NCI-H510A treated with DMSO at 0.1 percent for 48 hours (cell line): ENCODE measurements at regions not wholly inside any gene's neighbourhood (a gene's known extent, or its start where the extent isn't known, plus 50 kb on each side); places are given as distances from the start of the nearest gene placed in this dataset.

Experiments
- DNase-seq: peaks from one replicate; lab custom pipeline; 2025; lab: John Stamatoyannopoulos, UW

DNA sequence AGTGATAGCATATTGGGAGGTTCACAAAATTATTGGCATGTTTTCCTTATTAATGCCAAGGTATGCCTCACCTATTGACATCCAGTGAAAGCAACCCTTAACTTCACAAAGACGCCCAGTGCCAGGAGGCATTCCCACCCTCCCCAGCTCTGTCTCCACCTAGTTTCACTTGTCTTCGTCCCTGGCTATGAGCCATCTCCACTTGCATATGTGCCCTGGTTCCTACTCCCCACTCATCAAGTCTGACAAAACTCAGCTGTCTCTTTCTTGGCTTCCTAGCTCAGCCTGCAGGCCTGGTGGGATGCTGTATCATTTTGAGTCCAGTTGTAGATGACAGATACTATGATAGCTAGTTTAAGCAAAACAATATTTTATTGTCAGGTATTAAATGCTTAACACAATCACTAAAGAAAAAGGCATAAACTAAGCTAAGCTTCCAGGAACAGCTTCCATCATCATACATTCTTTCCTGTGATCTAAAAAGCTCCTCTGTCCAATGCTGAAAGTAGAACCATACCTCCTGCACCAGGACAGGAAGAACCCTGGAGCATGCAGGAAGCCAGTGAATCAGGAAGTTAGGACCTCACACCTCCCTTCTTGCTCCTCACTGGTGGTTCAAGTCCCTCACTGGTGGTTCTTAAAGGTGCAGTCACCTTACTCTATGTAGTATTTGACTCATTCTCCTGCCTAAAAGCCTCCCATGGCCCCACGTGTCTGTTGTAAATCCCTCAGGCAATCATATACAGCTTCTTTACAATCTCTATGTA lies 410.3 kb upstream of the RASGEF1B start:
- DNase-seq = no peak

DNA sequence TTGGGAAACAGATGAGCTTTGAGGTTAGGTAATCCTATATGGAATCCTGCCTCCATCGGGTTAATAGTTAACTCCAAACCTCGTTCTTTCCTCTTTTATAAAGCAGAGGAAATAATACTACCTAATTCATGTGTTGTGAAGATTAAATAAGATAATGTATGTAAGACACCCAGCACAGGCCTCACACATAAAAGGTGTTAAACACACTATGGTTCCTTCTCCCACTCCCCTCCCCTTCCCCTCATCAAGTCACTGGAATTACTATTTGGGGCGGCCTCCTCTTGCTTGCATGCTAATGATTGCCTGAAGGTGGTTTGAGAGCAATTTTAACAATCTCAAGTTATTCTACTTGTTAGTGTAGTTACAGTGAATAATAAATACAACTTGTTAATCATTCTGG lies 404.4 kb upstream of the RASGEF1B start:
- no peak for DNase-seq

DNA sequence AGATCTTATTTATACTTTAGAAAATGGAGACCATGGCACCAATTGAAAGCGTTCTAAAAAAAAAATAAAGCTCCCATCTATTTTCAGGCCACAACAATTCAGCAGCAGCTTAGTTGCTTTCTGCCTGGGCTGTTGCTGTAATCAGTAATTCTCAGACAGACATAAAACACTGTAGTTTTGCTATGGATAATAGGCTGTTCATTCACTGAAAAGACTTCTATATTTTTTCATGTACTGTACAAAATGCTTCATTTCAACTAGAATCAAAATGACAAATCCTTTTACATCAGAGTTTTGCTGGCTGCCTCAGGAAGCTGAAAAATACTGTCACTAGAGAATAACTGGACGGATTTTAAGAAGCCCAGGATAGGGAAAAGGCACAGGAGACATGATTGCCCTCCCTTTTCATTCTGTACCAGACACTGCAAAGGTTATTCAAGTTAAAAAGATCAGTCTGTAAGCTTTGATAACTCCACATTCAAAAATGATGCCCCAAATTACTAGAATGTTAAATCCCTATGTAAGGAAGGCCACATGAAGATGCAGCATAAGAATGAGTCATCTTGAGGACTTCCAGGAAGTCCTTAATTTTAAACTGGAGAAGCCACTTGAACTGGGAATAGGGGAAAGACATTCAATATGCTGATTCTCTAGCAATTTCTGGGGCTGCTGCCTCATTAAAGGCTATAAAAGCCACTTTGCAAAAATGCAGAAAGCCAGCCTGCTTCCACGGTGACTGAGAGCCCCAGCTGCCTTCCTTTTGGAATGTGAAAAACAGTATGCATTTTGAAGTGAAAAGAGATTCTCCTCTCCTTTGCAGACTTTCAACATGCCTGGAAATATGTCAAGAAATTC lies 403.2 kb upstream of the RASGEF1B start:
- no peak for DNase-seq

DNA sequence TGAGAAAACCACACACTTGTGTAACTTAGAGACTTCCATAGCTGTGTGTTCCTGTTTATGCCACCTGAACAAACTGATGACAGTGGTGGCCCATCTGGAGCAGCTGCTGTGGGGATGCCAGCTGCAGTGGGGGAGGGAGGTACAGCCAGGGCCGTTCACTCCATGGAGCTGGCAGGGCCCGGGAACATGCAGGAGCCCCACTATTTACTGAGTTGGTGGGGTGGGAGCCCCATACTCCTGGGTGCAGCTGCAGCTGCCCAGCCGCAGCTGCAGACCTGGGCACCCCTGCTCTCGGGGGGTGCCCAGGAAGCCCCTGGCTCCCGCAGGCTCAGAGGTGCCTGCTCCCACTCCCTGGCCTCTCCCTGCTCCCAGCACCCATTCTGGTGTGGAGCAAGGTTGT lies 398.6 kb upstream of the RASGEF1B start:
- DNase-seq = no peak

DNA sequence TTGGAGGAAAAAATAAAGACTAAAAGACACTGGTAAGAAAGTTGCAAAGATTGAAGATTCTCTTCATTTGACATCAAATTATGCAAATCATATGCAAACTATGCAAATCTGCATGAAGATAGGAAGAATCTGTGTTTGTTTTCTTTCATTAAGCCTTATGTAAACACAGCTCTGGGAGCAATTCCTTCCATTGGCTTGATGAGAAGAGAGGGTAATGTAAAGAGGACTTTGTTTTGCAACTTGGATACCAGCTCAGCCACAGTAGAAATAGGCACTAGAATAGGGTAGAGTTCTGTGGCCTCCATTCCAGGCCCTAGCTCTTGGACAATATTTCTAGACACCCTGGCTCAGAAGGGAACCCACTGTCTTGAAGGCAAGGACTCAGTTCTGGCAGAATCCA lies 388.4 kb upstream of the RASGEF1B start:
- no peak for DNase-seq

DNA sequence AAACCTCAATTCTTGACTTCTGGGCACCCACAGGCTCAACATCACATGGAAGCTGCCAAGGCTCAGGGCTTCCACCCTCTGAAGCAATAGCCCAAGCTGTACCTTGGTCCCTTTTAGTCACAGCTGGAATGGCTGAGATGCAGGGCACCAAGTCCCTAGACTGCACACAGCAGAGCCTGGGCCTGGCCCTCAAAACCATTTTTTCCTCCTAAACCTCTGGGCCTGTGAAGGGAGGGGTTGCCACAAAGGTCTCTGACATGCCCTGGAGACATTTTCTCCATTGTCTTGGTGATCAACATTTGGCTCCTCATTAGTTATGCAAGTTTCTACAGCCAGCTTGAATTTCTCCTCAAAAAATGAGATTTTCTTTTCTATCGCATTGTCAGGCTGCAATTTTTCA lies 382.7 kb upstream of the RASGEF1B start:
- no peak for DNase-seq

DNA sequence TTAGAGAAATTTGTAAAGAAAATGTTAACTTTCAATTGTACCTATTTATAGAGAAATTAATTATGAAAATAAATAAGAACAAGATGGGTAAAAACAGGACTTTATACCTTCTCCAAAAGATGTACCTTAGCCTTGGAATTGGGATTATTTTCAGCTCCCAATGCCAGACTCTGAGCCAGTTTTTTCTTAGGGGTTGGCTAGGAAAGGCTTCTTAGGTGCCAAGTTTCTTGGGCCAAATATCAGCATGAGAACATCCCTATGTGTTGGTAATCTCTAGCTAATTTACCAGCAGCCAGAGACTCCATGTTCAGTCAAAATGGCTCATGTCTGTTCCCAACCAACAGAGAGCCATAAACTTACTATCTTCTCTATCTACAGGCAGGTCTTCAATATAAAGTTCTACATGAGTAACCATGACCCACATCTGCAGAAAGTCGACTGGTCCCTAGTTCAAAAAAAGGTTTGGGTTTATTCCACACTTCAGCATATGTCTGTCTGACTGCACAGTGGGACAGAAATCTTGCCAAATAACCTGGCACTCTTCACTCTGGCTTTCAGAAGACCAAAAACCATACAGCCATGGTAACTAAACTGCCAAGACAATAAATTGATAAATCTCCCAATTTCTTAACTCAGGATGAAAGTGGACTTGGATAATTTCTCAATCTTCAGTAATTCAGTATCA lies 380.5 kb upstream of the RASGEF1B start:
- no peak for DNase-seq

DNA sequence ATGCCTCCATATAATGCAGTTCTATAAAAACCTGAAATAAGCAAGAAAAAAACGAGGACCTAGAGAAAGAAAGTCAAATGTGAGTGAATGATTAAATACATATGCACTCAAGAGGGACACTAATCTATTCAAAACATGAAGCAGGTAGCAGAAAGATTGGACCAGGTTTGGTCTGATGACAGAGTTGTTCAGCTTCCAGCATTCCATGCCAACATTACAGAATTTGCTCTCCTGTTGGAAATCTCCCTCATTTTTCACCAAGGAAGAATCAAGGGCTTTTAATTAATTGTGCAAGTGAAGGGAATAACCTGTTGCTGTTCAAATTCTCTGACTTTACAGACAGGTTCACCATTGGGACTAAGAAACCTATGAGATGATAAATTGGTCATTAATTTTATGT lies 379.0 kb upstream of the RASGEF1B start:
- DNase-seq = no peak

DNA sequence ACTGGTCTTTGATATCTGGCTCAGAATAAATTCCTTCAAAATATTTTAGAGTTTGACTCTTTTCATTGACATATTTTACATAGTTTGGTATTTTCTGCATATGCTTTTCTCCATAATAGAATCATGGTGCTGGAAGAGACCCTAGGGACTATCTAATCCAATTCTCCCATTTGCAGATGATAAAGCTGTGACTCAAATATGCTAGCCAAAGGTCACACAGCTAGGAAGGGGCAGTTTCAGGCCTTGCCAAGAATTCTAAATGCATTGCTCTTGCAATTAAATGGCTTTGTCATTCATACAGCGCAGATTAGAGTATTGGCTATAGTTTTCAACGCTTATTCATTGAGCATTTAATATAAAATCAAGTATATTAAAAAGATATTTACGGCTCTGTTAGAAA lies 374.1 kb upstream of the RASGEF1B start:
- DNase-seq = no peak

DNA sequence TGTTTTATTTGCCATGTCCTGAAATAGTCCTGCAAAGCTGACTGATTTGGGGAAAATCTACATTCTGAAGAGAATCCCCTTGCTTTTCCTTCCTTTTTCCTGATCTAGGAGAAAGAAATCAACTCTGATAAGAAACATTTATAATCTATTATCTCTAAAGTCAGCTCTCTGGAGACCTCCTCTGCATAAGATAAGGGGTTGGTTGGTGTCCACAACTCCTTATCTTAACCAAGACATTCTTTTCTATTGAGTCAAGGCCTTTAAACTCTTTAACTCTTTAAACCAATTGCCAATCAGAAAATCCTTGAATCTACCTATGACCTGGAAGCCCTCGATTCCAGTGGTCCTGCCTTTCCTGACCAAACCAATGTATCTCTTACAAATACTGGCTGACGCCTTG lies 373.6 kb upstream of the RASGEF1B start:
- no peak for DNase-seq

DNA sequence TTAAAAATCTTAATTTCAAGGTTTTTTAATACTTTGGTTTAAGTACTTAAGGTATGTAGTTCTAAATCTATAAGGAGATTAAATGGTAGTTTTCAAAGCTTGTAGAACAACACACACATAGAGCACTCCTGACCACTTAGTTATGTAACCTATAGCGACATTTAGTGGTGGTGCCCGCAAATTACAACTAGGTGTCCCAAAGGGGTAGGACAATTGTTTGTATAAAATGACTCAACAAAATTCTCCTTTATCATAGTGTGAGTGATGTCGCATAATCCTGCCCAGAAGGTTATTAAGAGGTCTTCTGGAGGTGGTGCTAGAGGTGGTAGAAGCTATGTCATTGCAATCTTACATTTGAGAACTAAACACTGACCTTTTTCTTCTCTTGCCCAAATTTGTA lies 373.0 kb upstream of the RASGEF1B start:
- peak; percentile 76 for DNase-seq

DNA sequence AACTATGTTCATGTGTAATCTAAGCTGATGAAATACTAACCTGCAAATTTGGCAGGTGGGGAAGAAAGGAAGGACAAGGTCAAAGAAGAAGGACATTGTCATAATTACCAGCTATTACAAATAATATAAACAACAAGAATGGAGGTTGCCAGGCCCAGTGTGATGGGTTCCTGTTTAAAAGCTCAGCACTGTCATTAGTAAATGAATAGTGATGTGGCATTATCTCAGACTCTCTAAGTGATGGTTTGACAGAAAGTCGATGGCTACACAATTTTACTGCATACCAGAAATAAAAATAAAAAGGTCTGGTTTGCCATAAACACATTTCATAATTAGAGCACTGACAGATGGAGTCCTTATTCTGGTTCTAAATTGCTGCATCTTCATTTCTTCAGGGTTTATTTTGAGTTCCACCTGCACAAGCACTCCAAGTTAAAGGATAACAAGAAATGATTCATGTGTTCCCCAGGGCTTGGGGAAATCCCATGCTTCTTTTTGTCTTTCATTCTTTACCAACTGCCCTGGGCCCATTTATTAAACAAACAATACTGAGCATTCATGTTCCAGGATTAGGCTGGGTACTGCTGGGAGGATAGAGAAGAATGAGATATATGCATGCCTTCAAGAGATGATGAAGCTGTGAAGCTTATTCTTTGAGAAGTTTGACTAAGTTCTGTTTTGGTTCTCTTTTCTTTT lies 367.8 kb upstream of the RASGEF1B start:
- no peak for DNase-seq

DNA sequence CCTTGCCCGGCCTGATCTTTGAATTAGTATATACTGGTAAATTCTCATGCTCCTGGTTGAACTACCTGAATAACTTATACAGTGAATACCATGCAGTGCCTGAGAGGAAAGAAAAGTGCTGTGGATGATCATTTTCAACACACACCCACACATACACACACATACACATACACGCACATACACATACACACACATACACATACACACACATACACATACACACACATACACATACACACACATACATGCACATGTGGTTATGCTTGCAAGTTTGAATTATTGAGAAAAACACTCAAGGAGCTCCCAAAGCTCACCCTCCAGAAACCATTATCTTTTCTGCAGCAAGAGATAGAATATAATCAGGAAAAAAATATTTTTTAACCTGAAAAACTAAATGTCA lies 366.9 kb upstream of the RASGEF1B start:
- no peak for DNase-seq

DNA sequence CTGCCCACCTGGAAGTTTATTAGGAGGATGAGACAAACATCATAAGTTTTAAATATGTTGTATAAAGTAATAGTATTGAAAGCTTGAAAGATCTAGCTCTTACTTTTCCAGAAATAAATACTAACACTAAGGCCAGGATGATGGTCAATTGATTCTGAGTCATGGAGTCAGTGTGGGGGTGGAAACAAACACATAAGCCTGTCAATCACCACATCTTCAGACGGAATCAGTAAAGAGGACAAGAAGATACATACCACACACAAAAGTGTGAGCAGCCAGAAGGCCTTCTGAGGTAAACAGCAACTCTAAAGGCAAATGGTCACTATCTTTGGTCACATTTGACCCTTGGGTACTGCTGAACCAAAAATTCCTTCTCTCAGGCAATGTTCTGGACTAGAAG lies 365.0 kb upstream of the RASGEF1B start:
- no peak for DNase-seq

DNA sequence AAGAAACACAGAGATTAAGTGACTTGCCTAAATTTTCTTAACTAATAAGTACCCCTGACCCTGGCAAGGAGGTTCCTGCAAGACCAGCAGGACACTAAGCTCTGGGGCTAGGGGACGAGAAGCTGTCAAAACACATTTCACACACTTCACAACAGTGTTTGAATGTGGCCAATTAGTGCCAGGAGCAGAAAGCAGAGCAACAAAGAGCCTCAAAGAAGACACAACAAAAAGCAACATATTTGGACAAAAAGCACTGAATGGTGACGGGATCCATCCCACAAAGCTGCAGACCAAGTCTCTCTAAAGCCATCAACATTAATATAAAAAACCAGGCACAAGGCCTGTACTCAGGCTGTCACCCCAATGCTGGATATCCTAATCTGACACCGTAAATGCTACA lies 361.9 kb upstream of the RASGEF1B start:
- DNase-seq = no peak

DNA sequence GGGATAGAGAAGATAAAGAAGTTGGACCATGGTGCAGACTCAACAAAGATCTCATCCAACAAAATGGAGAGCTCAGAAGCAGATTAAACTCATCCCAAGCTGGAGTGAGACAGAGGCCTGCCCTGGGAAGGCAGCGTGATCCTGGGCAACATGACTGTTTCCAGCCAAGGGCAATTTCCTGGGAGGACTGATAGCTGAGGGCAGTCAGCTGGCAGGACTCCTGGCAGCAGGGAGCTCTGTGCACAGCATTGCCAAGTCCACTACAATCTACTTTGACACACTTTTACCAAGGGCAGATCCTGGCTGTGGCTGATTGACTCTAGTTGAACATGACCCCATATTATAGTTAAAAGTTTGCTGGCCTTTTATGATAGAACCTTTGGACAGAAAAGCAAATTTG lies 357.3 kb upstream of the RASGEF1B start:
- DNase-seq = no peak

DNA sequence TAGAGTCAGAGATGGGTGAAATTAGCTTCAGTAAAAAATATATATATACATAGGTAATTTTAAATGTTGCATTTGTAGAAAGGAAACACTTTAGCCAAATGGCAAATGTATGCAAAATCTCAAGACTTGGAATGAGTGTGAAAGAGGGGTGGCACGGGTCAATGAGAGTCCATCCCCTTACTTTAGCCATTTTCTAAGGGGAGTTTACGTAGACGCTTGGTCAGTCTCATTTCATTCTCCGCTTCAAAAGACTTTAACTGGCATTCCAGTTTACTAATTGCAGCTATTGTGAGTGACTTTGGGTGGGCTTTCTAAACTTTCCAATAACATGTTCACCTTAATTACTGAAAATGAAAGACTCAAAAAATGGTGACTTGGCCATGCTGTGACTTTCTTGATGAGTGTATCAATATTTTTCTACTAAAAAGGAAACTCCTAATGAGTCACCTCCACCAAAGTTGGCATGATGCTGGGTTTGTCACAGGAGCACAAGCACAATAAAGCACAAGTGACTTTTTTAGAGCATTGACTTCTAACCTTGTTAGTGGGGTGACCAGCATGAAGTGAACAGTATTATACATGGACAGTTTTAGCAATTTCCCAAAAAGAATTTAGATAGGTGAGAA lies 356.0 kb upstream of the RASGEF1B start:
- no peak for DNase-seq

DNA sequence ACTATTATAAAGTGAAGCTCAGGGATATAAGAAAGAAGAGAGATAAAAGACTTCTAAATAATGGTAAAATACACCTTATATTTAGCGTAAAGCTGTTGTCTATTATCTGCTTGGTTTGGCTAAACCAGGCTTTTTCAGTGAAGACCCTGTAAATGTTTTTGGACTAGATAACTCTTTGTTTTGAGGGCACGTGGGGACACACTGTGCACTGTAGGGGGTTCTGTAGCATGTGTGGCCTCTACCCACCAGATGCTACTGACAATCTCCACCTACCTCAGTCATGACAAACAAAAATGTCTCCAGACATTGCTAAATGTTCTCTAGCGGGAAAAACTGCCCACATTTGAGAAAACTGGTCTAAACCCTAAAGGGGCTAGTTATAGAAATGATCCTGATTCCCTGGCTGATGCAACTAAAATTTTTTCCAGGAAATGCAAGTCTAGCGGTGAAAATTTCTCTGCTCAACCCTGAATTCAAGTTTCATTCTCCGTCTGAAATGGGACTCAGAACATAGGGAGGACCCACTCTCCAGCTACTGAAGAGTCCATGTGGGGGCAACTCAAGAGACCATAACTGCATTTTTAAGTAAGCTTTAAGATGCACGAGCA lies 355.2 kb upstream of the RASGEF1B start:
- DNase-seq = no peak

DNA sequence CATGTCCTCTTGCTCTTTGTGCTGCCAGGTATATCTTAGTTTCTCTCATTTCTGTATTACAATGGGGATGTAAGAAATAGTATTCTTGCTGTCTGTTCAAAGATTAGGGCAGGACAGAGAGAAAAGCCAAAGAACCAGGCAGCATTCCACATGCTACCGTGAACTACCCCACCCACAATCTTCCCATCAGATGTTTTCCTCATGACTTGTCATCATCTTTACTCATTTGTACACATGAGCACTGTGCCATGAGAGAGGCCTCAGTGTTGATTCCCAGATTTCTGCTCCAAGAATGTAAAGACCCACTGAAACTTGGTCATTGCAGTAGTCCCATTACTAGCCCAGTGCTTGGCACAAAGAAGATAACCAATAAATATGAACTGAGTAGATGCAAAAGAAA lies 354.6 kb upstream of the RASGEF1B start:
- no peak for DNase-seq

DNA sequence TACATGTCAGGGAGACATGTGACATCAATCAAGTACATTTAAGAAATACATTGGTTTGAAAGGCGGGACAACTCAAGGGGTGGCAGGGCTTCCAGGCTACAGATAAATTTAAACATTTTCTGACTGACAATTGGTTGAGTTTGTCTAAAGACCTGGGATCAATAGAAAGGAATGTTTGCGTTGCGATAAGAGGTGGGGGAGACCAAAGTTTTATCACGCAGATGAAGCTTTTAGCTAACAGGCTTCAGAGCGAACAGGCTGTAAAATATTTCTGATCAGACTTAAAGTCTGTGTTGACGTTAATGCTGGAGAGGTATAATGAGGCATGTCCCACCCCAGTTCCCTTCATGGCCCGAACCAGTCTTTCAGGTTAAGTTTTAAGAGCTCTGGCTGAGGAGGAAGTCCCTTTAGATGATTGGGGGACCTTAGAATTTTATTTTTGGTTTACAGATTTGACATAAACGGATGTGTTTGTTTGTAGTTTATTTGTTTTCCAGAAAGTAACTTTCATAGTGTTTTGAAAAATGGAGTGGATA lies 346.7 kb upstream of the RASGEF1B start:
- DNase-seq = no peak
